ENCODE measurements at regions not wholly inside any gene's neighbourhood (a gene's known extent, or its start where the extent isn't known, plus 50 kb on each side); places are given as distances from the start of the nearest gene placed in this dataset.
"Not testable (repeated sequence)": the region's sequence is repeated elsewhere in the genome, so short reads cannot be mapped to it uniquely, and the experiment has no call there.

DNA sequence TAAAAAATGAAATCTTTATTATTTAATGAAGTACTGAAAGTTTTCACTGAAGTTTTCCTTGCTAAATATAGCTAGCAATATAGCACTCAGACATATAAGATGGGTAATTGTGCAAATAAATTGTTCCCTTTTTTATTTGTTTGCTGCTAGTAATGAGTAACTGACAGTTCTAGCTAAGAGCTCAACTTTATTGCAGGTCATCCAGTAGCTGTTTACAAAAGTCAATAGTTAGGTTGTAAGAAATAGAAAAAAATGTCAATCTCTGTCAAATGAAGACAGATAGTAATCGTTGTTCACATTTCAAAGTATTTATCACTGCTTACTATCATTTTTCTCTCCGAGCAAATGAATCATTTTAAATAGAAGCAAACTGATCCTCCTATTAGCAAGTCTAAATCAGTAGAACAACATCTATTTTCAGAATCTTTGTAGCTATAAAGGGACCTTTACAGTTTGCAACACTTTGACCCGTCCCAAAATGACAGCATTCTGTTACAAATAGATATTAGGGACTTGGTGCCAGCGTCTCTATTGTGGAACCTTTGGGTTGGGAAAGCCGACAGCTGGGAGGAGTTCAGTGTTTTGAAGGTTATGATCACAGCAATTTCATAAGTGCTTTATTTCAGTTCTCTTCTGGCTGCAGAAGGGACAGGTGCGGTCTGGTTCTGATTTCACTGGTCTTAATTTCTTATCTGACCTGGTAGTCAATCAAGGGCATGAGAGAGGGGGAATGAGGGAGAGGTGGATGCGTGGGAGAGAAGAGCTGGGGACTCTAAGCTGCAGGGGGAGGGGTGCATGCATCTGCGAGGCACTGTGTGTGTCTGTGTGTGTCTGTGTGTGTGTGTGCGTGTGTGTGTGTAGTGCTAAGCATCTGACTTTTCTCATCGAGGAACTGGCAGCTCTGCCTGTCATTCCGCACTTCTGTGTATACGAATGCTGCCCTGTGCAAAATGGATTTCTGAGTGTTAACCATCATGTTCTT, 227.9 kb upstream of the PITX2 start:
- no peak for DNase-seq

GRCh38 chr4:110851989-110852388, 229.1 kb upstream of the PITX2 start:
- DNase-seq, result no peak

GRCh38 chr4:110852793-110853192, 229.9 kb upstream of the PITX2 start:
- no peak for DNase-seq

DNA sequence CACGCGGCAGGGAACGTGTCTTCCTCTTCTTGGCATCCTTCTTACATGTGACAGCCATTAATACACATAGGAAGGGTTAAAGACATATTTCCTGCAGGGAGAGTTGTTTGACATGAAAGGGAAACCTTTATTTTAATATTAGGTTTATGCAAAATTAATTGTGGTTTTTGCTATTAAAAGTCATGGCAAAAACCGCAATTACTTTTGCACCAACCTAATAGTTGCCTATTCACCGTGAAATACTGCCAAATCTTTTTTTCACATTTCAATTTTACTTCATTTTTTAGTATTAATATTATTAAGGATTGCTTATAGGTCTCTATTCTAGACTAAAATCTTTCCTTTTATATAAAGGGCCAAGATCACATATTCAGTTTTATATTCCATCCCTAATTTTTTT, 230.4 kb upstream of the PITX2 start:
- no peak for DNase-seq

GRCh38 chr4:110854021-110854678, 231.3 kb upstream of the PITX2 start:
- DNase-seq, result no peak

- DNase-seq, result no peak
These were observed 237.2 kb upstream of the PITX2 start for GRCh38 chr4:110860125-110860524.

DNA sequence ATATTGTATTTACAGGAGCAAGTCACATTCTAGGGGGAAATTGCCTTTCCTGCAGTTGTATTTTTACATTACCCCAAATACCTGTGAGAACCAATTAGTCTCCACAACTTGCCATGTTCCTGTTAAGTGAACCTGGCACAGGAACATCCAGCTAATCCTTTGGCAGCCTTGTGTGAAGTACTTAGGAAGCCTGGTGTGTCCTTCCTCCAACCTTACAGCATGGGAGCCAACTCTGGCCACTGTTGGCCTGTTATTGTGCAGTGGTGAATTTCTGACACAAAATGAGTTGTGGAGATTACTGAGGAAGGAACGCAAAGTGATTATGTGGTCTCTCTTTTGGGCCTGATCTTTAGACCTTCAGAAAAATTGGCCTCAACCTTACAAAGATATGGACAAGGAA, 238.0 kb upstream of the PITX2 start:
- no peak for DNase-seq

- DNase-seq, result no peak
These were observed 242.9 kb upstream of the PITX2 start for GRCh38 chr4:110865611-110866259.

DNA sequence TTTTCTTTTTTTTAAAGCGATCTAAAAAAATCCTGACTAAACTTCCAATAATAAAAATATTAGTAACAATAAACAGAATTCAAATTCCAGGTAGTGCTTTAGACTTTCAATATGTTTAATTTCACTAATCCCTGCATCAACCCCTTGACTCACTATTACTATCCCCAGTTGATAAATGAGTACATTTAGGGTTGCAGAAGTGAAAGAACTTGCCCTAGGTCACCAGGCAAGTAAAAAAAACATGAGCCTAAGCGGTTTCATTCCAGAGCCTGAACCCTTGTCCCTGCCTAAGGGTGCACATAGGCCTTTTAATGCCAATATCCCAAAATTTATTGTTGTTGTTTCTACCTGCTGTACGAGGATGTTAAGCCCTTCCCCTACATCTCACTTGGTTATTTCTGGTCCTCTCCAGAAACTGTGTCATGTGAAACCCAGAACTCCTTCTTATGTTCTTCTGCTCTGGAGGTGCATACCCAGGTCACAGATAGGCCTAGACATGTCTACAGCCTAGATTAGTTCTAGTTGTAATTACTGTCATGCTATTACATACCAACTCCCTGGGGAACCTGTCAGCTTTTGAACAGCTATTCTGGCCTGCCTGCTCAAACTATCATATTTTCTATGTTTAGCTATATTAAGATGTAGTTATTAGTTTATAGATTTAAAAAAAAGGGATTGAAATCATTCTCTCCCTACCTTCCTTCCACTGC, 244.5 kb upstream of the PITX2 start:
- DNase-seq, result no peak

GRCh38 chr4:110867981-110868720, 245.3 kb upstream of the PITX2 start:
- DNase-seq, result no peak

DNA sequence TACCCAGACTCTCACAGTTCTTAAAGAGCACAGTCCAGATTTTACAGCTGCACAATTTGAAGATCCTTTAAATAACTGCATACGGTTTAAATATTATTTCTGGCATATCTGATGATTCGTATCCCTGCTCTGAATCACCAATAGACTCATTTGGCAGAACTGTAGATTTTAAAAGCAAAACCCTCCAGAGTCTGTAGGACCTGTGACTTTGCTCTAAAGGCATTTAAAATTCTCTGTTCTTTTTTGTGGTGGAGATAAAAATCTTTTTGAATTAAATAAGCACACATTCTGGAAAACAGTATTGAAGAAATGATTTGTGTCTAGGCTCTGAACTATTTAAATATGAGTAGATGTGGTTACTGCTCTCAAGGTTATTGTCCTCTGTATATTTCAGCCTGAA, 246.2 kb upstream of the PITX2 start:
- no peak for DNase-seq

DNA sequence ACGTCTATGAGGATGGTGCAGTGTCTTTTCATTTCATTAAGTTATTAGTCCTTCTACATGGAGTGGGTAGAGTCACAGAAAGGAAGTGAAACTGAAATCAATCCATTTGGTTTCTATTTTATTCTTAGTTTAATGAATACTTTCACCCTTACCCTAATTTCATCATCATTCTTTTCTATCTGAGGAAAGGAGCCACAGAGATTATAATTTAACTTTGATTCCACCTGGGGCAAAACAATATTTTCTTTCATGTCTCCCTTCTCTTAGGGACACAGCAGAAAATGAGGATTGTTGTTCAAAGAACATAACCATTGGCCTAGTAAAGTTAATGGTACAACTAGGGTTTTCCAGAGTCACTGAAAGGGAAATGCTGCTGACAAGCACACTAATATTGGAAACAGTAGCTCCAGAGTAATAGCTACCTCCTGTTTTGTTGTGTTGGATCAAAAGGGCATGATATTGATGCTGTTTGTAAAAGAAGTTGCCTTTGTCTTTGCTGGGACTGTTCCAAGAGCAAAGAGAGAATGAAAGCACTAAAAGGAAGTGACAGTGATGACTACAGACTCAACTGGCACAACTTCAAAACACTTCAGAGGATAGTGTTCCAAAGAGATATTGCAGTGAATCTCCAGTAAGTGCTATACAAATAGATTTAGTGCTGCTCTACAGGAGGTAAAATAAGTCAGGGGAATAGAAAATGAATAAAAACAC, 247.1 kb upstream of the PITX2 start:
- no peak for DNase-seq

DNA sequence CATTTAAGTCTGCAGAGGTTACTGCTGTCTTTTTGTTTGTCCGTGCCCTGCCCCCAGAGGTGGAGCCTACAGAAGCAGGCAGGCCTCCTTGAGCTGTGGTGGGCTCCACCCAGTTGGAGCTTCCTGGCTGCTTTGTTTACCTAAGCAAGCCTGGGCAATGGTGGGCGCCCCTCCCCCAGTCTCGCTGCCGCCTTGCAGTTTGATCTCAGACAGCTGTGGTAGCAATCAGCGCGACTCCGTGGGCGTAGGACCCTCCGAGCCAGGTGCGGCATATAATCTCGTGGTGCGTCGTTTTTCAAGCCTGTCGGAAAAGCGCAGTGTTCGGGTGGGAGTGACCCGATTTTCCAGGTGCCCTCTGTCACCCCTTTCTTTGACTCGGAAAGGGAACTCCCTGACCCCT, 253.3 kb upstream of the PITX2 start:
- DNase-seq, result not testable (repeated sequence)

DNA sequence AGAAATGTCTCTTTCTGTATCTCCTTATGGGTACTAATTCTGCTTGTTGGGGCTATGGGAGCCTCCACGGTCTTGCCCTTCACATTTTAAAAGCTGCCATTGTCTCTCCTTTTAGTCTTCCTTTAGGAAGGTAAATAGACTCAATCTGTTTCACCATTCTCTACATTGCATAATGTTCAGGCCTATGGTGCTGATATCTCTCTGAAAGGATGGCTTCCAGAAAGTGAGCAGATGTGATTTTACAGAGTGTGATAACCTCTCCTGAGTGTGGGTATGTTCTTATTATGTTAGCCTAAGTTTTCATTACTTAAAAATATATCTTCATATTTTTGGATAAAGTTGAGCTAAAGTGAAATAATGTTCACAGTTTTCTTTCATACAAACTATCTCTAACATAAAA, 254.0 kb upstream of the PITX2 start:
- DNase-seq, result no peak

- no peak for DNase-seq
These were observed 255.0 kb upstream of the PITX2 start for GRCh38 chr4:110877778-110878370.

GRCh38 chr4:110878413-110878812, 255.5 kb upstream of the PITX2 start:
- DNase-seq, result no peak

GRCh38 chr4:110878956-110879355, 256.1 kb upstream of the PITX2 start:
- DNase-seq, result no peak

DNA sequence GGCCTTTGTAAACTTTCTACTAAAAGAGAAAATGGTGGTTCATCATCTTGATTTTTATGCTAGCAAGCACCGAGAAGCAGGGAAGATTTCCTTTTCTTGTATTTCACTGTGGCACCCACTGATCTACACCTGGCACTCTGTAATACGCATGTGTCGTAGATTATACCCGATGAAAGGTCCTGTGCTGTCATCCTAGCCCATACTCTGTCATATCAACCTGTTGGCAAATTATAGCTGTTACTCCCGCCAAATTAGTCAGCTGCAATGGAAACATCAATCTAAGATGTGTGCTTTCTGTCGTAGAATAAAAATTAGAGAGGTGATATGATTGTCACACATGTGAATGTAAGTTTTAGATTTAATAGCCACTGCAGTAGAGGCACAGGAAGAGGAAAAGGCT, 263.4 kb upstream of the PITX2 start:
- no peak for DNase-seq

- DNase-seq, result no peak
These were observed 264.0 kb upstream of the PITX2 start for GRCh38 chr4:110886856-110887255.

GRCh38 chr4:110897784-110898183, 274.9 kb upstream of the PITX2 start:
- no peak for DNase-seq

DNA sequence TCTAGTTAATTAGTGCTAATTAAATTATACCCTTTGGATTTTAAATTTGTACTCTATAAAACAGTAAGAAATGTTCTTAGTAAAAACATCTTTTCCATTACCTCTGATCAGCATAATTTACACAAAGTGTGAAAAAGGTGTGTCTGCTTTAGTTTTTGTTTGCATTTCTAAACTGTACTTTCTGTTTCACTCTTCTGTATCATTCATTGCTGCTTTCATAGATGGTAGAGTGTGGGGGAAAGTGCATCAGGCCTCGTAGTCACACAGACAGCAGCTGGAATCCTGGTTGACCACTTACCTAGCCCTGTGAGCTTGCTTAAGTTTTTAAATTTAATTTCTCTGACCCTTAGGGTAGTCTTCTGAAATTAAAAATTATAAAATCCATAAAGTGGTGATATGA, 275.4 kb upstream of the PITX2 start:
- no peak for DNase-seq

Measured in CD4-positive, alpha-beta T cell treated with Interleukin-17A for 4 hours (primary cell).